Keratinocyte (primary cell): ENCODE measurements at regions not wholly inside any gene's neighbourhood (a gene's known extent, or its start where the extent isn't known, plus 50 kb on each side); places are given as distances from the start of the nearest gene placed in this dataset.
"Not testable (repeated sequence)": the region's sequence is repeated elsewhere in the genome, so short reads cannot be mapped to it uniquely, and the experiment has no call there.

Source experiments
- DNase-seq: peaks from one replicate; pipeline ENCODE4 v3.0.0-alpha.2; 2011; ENCODE audit warnings: low read depth, missing footprints, low spot score
- FAIRE-seq: peaks from 2 replicates; lab custom pipeline; 2011; peaks lifted over from hg19 to GRCh38; lab: Jason Lieb, UNC
- H2AFZ ChIP-seq: 2 replicates; pipeline ENCODE4 v1.6.0; 2012; ENCODE audit warnings: low read length, control low read depth, inconsistent platforms; ENCODE audit not compliant: control insufficient read depth
- H3K27ac ChIP-seq: 2 replicates; pipeline ENCODE4 v1.5.1; 2011; ENCODE audit warnings: low read length; ENCODE audit not compliant: control insufficient read depth, insufficient read depth
- H3K27me3 ChIP-seq: 3 replicates; pipeline ENCODE4 v1.6.0; 2011; ENCODE audit warnings: low read length; ENCODE audit not compliant: control insufficient read depth, insufficient read depth; ENCODE audit errors: extremely low read depth
- H3K36me3 ChIP-seq, 2 experiments: 2 replicates in 1 of 2; 3 replicates in 1 of 2; pipeline ENCODE4 v1.5.1; 2011; ENCODE audit warnings: low read length in 2 of 2, mild to moderate bottlenecking in 1 of 2; ENCODE audit not compliant: control insufficient read depth in 2 of 2, insufficient read depth in 2 of 2; ENCODE audit errors: extremely low read depth in 1 of 2
- H3K4me1 ChIP-seq: 3 replicates; pipeline ENCODE4 v1.5.1; 2011; ENCODE audit warnings: low read length; ENCODE audit not compliant: control insufficient read depth, insufficient read depth; ENCODE audit errors: extremely low read depth
- H3K4me2 ChIP-seq: 3 replicates; pipeline ENCODE4 v1.6.0; 2011; ENCODE audit warnings: low read depth, low read length; ENCODE audit not compliant: control insufficient read depth, insufficient read depth; ENCODE audit errors: extremely low read depth
- H3K4me3 ChIP-seq, 3 experiments: fragments of 200-600 bp in 1 of 3; sonication (generic) in 1 of 3; 2 replicates in 2 of 3; 3 replicates in 1 of 3; pipeline ENCODE4 v1.5.1; 2011 to 2016; ENCODE audit warnings: low read length in 3 of 3, mild to moderate bottlenecking in 3 of 3, control low read depth in 2 of 3, inconsistent platforms in 1 of 3, low read depth in 1 of 3, mixed read lengths in 1 of 3, mixed run types in 1 of 3, moderate library complexity in 1 of 3; ENCODE audit not compliant: control insufficient read depth in 2 of 3, insufficient read depth in 2 of 3; ENCODE audit errors: extremely low read depth in 1 of 3
- H3K79me2 ChIP-seq: 2 replicates; pipeline ENCODE4 v1.6.0; 2012; ENCODE audit warnings: low read length; ENCODE audit not compliant: control insufficient read depth, insufficient read depth
- H3K9ac ChIP-seq: 3 replicates; pipeline ENCODE4 v1.6.0; 2011; ENCODE audit warnings: low read length; ENCODE audit not compliant: control insufficient read depth, insufficient read depth; ENCODE audit errors: extremely low read depth
- H3K9me1 ChIP-seq: 3 replicates; pipeline ENCODE4 v1.6.0; 2011; ENCODE audit warnings: low read length; ENCODE audit not compliant: control insufficient read depth, insufficient read depth; ENCODE audit errors: extremely low read depth
- H3K9me3 ChIP-seq: 2 replicates; pipeline ENCODE4 v1.5.1; 2012; ENCODE audit warnings: low read depth, low read length; ENCODE audit not compliant: control insufficient read depth
- H4K20me1 ChIP-seq: 3 replicates; pipeline ENCODE4 v1.6.0; 2011; ENCODE audit warnings: low read length; ENCODE audit not compliant: control insufficient read depth, insufficient read depth; ENCODE audit errors: extremely low read depth
- EZH2 ChIP-seq: IDR thresholded peaks from one replicate; pipeline ENCODE4 v1.6.1; 2012; ENCODE audit warnings: inconsistent platforms, mild to moderate bottlenecking, low read length, moderate library complexity
- dilution Hi-C: fragments of 300-500 bp; cut with MboI; formaldehyde crosslinking; loops from one replicate; pipeline ENCODE4 v1.7.0; 2020; ENCODE audit warnings: low sequenced_read_pairs; ENCODE audit not compliant: extremely low pct_ligation_motif_present
- TF ChIP-seq, protein P1 (sequence below), 3 experiments: IDR thresholded peaks in 1 of 3; conservative IDR thresholded peaks in 1 of 3; optimal IDR thresholded peaks in 1 of 3; 2 replicates in 2 of 3; 3 replicates in 1 of 3; pipeline versions ENCODE3 to v1.5.1; 2011; ENCODE audit warnings: low read length in 3 of 3, mild to moderate bottlenecking in 3 of 3, moderate library complexity in 2 of 3, control low read depth in 1 of 3, inconsistent platforms in 1 of 3; ENCODE audit not compliant: insufficient read depth in 2 of 3; ENCODE audit errors: extremely low read depth in 1 of 3

DNA sequence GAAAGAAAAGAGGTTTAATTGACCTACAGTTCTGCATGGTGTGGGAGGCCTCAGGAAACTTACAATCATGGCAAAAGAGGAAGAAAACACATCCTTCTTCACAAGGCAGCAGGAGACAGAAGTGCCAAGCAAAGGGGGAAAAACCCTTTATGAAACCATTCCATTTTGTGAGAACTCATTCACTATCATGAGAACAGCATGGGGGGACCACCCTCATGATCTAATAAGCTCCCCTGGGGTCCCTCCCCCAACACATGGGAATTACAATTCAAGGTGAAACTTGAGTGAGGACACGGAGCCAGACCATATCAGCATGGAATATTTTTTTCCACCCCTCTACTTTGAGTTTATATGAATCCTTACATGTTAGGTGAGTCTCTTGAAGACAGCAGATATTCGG lies 173.7 kb downstream of the PHF2 start:
- dilution Hi-C loops = no loop called here
- FAIRE-seq (no peak), DNase-seq (no peak)
- no peaks in the 10 kb centered on the region for H3K9me3 ChIP-seq
- no peak for TF ChIP-seq EZH2
- TF ChIP-seq, protein P1, sequence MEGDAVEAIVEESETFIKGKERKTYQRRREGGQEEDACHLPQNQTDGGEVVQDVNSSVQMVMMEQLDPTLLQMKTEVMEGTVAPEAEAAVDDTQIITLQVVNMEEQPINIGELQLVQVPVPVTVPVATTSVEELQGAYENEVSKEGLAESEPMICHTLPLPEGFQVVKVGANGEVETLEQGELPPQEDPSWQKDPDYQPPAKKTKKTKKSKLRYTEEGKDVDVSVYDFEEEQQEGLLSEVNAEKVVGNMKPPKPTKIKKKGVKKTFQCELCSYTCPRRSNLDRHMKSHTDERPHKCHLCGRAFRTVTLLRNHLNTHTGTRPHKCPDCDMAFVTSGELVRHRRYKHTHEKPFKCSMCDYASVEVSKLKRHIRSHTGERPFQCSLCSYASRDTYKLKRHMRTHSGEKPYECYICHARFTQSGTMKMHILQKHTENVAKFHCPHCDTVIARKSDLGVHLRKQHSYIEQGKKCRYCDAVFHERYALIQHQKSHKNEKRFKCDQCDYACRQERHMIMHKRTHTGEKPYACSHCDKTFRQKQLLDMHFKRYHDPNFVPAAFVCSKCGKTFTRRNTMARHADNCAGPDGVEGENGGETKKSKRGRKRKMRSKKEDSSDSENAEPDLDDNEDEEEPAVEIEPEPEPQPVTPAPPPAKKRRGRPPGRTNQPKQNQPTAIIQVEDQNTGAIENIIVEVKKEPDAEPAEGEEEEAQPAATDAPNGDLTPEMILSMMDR (optimal IDR thresholded peaks at IDR 0.05 in 1 of 3, IDR thresholded peaks at IDR 0.05 in 1 of 3, conservative IDR thresholded peaks at IDR 0.05 in 1 of 3; ENCODE audit: extremely low read depth in 1 of 3, insufficient read depth in 2 of 3, low read length in 3 of 3) = no peak
- no peak overlapping the region for H3K9ac ChIP-seq
- no peak overlapping the region for H2AFZ ChIP-seq
- no peak overlapping the region for H3K4me2 ChIP-seq
- H3K27ac ChIP-seq = no peak overlapping the region
- no peaks in the 10 kb centered on the region for H3K79me2 ChIP-seq
- H3K4me1 ChIP-seq = no peaks in the 10 kb centered on the region
- no peak overlapping the region for H3K4me3 ChIP-seq
- no peaks in the 10 kb centered on the region for H3K9me1 ChIP-seq
- no peaks in the 10 kb centered on the region for H3K27me3 ChIP-seq
- no peaks in the 10 kb centered on the region for H3K36me3 ChIP-seq
- no peaks in the 10 kb centered on the region for H4K20me1 ChIP-seq

DNA sequence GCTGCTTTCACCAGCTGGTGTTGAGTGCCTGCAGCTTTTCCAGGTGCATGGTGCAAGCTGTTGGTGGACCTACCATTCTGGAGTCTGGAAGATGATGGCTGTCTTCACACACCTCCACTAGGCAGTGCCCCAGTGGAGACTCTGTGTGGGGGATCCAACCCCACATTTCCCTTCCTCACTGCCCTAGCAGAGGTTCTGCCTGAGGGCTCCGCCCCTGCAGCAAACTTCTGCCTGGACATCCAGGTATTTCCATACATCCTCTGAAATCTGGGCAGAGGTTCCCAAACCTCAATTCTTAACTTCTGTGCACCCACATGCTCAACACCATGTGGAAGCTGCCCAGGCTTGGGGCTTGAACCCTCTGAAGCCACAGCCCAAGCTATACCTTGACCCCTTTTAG lies 172.4 kb downstream of the PHF2 start:
- H3K27me3 ChIP-seq, H3K4me1 ChIP-seq, H3K36me3 ChIP-seq, H3K4me3 ChIP-seq, H3K9me3 ChIP-seq, H3K9me1 ChIP-seq, H3K4me2 ChIP-seq, DNase-seq, H3K79me2 ChIP-seq, FAIRE-seq, dilution Hi-C loops, H2AFZ ChIP-seq, H3K9ac ChIP-seq, H4K20me1 ChIP-seq, H3K27ac ChIP-seq: not testable (repeated sequence)

DNA sequence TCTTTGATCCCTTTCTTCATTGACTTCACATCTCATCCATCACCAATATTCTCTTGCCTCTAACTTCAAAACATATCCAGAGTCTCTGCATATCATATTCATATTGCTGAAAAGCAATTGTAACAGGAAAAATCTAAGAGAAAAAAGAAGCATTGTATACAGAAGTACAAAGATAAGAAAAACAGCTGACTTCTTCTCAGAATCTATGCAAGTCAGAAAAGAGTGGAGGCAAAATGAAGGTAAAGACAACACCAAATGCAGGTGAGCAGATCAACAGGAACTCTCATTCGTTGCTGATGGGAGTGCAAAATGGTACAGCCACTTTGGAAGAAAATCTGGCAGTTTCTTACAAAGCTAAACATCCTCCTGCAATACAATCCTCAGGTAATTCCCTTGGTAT lies 155.6 kb downstream of the PHF2 start:
- H3K27me3 ChIP-seq = no peaks in the 10 kb centered on the region
- H3K79me2 ChIP-seq = no peaks in the 10 kb centered on the region
- no peaks in the 10 kb centered on the region for H3K9me3 ChIP-seq
- no peak overlapping the region for H2AFZ ChIP-seq
- no peaks in the 10 kb centered on the region for H3K9me1 ChIP-seq
- H4K20me1 ChIP-seq = no peaks in the 10 kb centered on the region
- no peaks in the 10 kb centered on the region for H3K4me1 ChIP-seq
- H3K4me2 ChIP-seq = no peak overlapping the region
- no peak overlapping the region for H3K4me3 ChIP-seq
- H3K9ac ChIP-seq = no peak overlapping the region
- H3K36me3 ChIP-seq = no peaks in the 10 kb centered on the region
- no peak for TF ChIP-seq EZH2
- TF ChIP-seq, protein P1 (optimal IDR thresholded peaks at IDR 0.05 in 1 of 3, IDR thresholded peaks at IDR 0.05 in 1 of 3, conservative IDR thresholded peaks at IDR 0.05 in 1 of 3; ENCODE audit: extremely low read depth in 1 of 3, insufficient read depth in 2 of 3, low read length in 3 of 3) = no peak
- dilution Hi-C loops = no loop called here
- DNase-seq (no peak), FAIRE-seq (no peak)
- H3K27ac ChIP-seq = no peak overlapping the region
